Umbilical cord (tissue), 1 donor: ENCODE measurements at regions not wholly inside any gene's neighbourhood (a gene's known extent, or its start where the extent isn't known, plus 50 kb on each side); places are given as distances from the start of the nearest gene placed in this dataset.
A peak's percentile ranks its signal among the peaks of the same experiment; 100 is the strongest.

Source experiments
- DNase-seq: peaks from one replicate; pipeline ENCODE4 v3.0.0-alpha.2; 2015; ENCODE audit warnings: low spot score

DNA sequence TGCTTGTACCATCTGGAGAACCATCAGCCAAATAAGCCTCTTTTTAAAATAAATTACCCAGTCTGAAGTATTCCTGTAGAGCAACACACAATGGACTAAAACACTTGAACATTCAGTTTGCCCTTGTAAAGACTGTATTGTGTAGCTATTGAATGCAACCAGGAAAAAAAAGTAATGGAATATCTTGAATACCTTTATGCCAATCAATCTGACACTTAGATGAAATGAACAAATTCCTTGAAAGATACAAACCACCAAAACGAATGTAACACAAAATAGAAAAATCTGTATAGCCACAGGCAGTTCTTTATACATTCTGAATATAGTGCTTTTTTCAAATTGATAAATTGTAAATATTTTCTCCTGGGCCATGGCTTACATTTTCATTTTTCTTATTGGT lies 63.3 kb upstream of the KCNJ16 start:
- no peak for DNase-seq

DNA sequence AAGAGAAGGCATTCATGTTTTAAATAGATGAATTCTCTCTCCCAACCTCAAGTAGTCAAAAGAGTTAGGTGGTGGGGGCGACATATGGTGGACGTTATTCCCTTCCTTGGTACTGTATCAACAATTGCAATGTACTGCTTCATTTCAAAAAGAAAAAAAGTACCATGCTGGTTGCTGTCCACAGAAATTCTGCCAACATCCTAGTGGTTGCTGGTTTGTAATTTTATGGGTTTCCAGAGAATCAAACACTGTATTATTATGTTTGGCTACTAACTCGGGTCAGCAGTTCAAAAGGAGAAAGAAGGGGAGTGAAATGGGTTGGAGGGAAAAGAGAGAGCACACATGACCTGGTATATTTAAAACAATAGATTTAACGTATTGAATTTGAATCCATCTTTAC lies 61.1 kb upstream of the KCNJ16 start:
- DNase-seq = no peak

DNA sequence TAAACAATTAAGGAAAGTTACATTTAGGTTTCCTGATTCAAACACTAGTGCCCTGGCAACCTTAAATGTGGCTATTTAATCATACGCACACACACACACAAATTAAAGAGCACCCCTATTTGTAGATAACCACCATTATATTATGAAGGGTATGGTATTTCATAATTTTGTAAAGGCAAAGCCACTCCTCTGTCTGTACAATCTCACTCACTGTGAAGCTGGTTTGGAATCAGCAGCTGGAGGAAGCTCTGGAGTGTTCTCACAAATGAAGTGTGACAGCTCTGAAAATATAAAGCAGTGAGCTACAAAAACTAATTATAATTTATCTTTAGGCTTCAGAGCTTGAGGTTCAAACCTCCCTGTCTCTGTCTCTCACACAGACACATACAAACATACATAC lies 57.9 kb upstream of the KCNJ16 start:
- no peak for DNase-seq

DNA sequence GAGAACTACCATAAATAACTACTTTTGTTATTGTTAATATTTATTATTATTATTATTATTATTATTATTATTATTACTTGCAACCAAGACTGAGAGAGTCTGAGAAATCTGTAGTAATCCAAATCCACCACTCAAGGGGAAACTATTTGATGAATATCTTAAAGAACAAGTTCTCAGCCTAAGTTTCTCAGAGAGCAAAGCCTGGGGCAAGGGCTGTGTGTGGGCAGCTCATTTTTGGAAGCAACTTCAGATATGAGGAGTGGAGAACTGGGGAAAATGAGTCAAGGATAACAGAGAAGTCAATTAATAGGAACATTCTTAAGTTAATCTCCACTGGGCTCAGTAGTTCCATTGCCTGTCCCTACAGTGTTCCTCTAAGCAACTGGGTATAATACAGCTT lies 57.1 kb upstream of the KCNJ16 start:
- DNase-seq = no peak

DNA sequence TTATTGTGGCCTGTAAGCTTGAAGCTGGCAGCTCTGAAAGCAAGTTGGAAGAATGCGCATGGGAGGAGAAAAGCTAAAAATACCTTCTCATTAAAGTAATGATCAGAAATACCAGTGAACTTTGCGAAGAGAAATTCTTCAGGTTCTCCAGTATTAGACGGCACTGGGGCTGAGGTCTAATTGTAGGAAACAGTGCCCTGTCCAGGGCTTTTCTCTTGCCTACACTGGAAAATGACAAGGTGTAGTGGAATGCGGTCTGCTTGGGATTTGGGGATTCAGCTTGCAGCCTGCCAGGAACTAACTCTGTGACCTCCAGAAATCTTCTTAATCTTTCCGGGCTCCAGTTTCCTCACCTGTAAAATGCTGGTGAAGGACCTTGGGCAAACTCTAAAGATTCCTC lies 53.3 kb upstream of the KCNJ16 start:
- peak; percentile 4 for DNase-seq

DNA sequence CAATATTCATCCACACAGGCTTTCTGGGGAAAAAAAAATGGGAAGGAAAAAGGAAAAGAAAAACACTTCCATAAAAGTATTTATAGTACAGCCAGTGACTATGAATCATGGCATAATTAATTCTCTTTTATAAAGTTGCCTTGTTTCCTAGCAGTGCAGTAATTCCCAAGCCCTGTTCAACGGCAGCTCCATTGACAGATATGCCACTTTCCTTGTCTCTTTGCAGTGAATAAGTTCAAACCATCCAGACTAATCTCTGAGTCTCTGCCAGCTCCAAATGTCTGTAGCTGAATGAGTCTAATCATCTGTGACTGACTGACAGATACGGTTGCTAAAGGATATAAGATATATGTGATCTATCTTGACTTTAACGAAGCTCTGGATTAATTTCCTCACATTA lies 52.9 kb upstream of the KCNJ16 start:
- DNase-seq = peak; percentile 1

DNA sequence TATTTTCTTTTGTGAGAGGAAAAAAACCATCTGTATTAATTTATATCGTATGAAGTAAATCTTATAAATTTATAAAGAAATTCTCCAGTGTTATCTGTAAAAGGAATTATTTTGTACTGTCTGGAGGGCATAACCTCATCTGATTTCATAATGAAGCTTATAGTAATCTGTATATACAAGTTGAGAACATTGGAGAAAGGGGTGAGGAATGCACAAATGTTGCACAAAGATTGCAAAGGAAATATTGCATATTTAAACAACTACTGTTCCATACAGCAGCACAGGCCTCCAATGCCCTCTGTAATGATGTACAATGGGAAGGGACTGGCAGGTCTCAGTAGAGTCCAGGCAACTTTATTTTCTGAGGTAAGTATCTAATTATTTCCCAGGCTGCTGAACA lies 50.8 kb upstream of the KCNJ16 start:
- DNase-seq = no peak
